Thymus (tissue), 11 donors: ENCODE measurements at regions not wholly inside any gene's neighbourhood (a gene's known extent, or its start where the extent isn't known, plus 50 kb on each side); places are given as distances from the start of the nearest gene placed in this dataset.
"Not testable (repeated sequence)": the region's sequence is repeated elsewhere in the genome, so short reads cannot be mapped to it uniquely, and the experiment has no call there.

ENCODE experiments used
- DNase-seq, 9 donors: peaks; one replicate each; pipeline ENCODE4 v3.0.0-alpha.2; 2013; ENCODE audit warnings: low spot score in 9 of 9, low read depth in 6 of 9, missing footprints in 1 of 9
- H3K27ac ChIP-seq, 2 donors: one replicate each; pipeline ENCODE4 v1.5.1; 2013; ENCODE audit warnings: control low read depth in 1 of 2, low read depth in 1 of 2, low read length in 1 of 2, mild to moderate bottlenecking in 1 of 2, moderate library complexity in 1 of 2
- H3K27me3 ChIP-seq, 2 donors: one replicate each; pipeline ENCODE4 v1.5.1; 2013; ENCODE audit warnings: low read length in 1 of 2; ENCODE audit not compliant: control insufficient read depth in 2 of 2, insufficient read depth in 1 of 2
- H3K36me3 ChIP-seq, 2 donors: one replicate each; pipeline ENCODE4 v1.5.1; 2013; ENCODE audit warnings: low read length in 1 of 2, mild to moderate bottlenecking in 1 of 2, moderate library complexity in 1 of 2; ENCODE audit not compliant: control insufficient read depth in 2 of 2, insufficient read depth in 2 of 2
- H3K4me1 ChIP-seq, 2 donors: one replicate each; pipeline ENCODE4 v1.5.1; 2013; ENCODE audit warnings: low read length in 2 of 2; ENCODE audit not compliant: control insufficient read depth in 2 of 2, insufficient read depth in 2 of 2
- H3K4me3 ChIP-seq, 2 donors: one replicate each; pipeline ENCODE4 v1.5.1; 2013; ENCODE audit warnings: low read length in 2 of 2, control low read depth in 1 of 2, mild to moderate bottlenecking in 1 of 2
- H3K9me3 ChIP-seq, 2 donors: one replicate each; pipeline ENCODE4 v1.5.1; 2013; ENCODE audit warnings: low read length in 1 of 2, mild to moderate bottlenecking in 1 of 2; ENCODE audit not compliant: control insufficient read depth in 2 of 2, insufficient read depth in 1 of 2
- WGBS: extraction: QIAGEN DNeasy Blood & Tissue Kit; methylation state at CpG from one replicate; pipeline ENCODE4 v1.1.7; 2013; 5-methylcytosine and 5-hydroxymethylcytosine counted together
- donor health status: healthy.

- H3K9me3 ChIP-seq = no peaks in the 10 kb centered on the region
- 93% methylated on average over 5 of the region's 5 CpGs for WGBS
- H3K4me1 ChIP-seq = no peaks in the 10 kb centered on the region
- no peak for DNase-seq
- H3K4me3 ChIP-seq = no peak overlapping the region
- H3K27ac ChIP-seq = no peak overlapping the region
- H3K36me3 ChIP-seq = no peaks in the 10 kb centered on the region
- no peaks in the 10 kb centered on the region for H3K27me3 ChIP-seq
Observed at GRCh38 chr3:157912514-157913451, 193.4 kb downstream of the SHOX2 start.

GRCh38 chr3:157906627-157907026, 199.6 kb downstream of the SHOX2 start:
- no peak overlapping the region for H3K27ac ChIP-seq
- no peak for DNase-seq
- H3K27me3 ChIP-seq = no peaks in the 10 kb centered on the region
- H3K36me3 ChIP-seq = no peaks in the 10 kb centered on the region
- no peaks in the 10 kb centered on the region for H3K9me3 ChIP-seq
- no peak overlapping the region for H3K4me3 ChIP-seq
- no peaks in the 10 kb centered on the region for H3K4me1 ChIP-seq

GRCh38 chr3:157905885-157906284, 200.3 kb downstream of the SHOX2 start:
- Histone ChIP-seq H3K9me3 (no peaks in the 10 kb centered on the region), H3K4me3 (no peak overlapping the region), H3K27ac (no peak overlapping the region), H3K4me1 (no peaks in the 10 kb centered on the region), H3K27me3 (no peaks in the 10 kb centered on the region), H3K36me3 (no peaks in the 10 kb centered on the region)
- WGBS = 39% methylated on average over 1 of the region's 1 CpG
- no peak for DNase-seq

GRCh38 chr3:157902680-157903079, 203.5 kb downstream of the SHOX2 start:
- H3K36me3 ChIP-seq, DNase-seq: not testable (repeated sequence)
- WGBS = 92% methylated on average over 4 of the region's 4 CpGs

GRCh38 chr3:157888040-157888439, 218.2 kb downstream of the SHOX2 start:
- no peak overlapping the region for H3K4me3 ChIP-seq
- no peaks in the 10 kb centered on the region for H3K27me3 ChIP-seq
- DNase-seq = no peak
- H3K4me1 ChIP-seq = no peaks in the 10 kb centered on the region
- H3K27ac ChIP-seq = no peak overlapping the region
- WGBS = 95% methylated on average over 1 of the region's 1 CpG
- H3K9me3 ChIP-seq = no peaks in the 10 kb centered on the region
- no peaks in the 10 kb centered on the region for H3K36me3 ChIP-seq

More at GRCh38 chr3:157902680-157903079, 203.5 kb downstream of the SHOX2 start:
- H3K27me3 ChIP-seq, H3K4me1 ChIP-seq, H3K9me3 ChIP-seq, H3K27ac ChIP-seq, H3K4me3 ChIP-seq: not testable (repeated sequence)

- Histone ChIP-seq H3K9me3 (no peaks in the 10 kb centered on the region), H3K4me1 (no peaks in the 10 kb centered on the region), H3K4me3 (no peak overlapping the region), H3K36me3 (no peaks in the 10 kb centered on the region), H3K27me3 (no peaks in the 10 kb centered on the region), H3K27ac (no peak overlapping the region)
- DNase-seq = no peak
- WGBS = 69% methylated on average over 2 of the region's 2 CpGs
Observed at GRCh38 chr3:157876556-157876955, 229.7 kb downstream of the SHOX2 start.

- DNase-seq = no peak
- H3K27me3 ChIP-seq = no peaks in the 10 kb centered on the region
- H3K4me3 ChIP-seq = no peak overlapping the region
- WGBS = 75% methylated on average over 1 of the region's 1 CpG
- no peak overlapping the region for H3K27ac ChIP-seq
- no peaks in the 10 kb centered on the region for H3K9me3 ChIP-seq
- no peaks in the 10 kb centered on the region for H3K36me3 ChIP-seq
- no peaks in the 10 kb centered on the region for H3K4me1 ChIP-seq
Observed at GRCh38 chr3:157872902-157873301, 233.3 kb downstream of the SHOX2 start.

- no peak for DNase-seq
- H3K9me3 ChIP-seq = no peaks in the 10 kb centered on the region
- H3K27ac ChIP-seq = no peak overlapping the region
- no peaks in the 10 kb centered on the region for H3K36me3 ChIP-seq
- no peak overlapping the region for H3K4me3 ChIP-seq
- 59% methylated on average over 3 of the region's 3 CpGs for WGBS
- no peaks in the 10 kb centered on the region for H3K4me1 ChIP-seq
- no peaks in the 10 kb centered on the region for H3K27me3 ChIP-seq
Observed at GRCh38 chr3:157871838-157872460, 234.3 kb downstream of the SHOX2 start.

GRCh38 chr3:157871248-157871647, 235.0 kb downstream of the SHOX2 start:
- DNase-seq = no peak
- Histone ChIP-seq H3K9me3 (no peaks in the 10 kb centered on the region), H3K27me3 (no peaks in the 10 kb centered on the region), H3K27ac (no peak overlapping the region), H3K4me3 (no peak overlapping the region), H3K4me1 (no peaks in the 10 kb centered on the region), H3K36me3 (no peaks in the 10 kb centered on the region)
- 95% methylated on average over 7 of the region's 7 CpGs for WGBS
